Pons (tissue), 1 donor: ENCODE measurements at regions not wholly inside any gene's neighbourhood (a gene's known extent, or its start where the extent isn't known, plus 50 kb on each side); places are given as distances from the start of the nearest gene placed in this dataset.

Source experiments
- DNase-seq: peaks from one replicate; pipeline ENCODE4 v3.0.0-alpha.2; 2016; ENCODE audit warnings: low spot score

DNA sequence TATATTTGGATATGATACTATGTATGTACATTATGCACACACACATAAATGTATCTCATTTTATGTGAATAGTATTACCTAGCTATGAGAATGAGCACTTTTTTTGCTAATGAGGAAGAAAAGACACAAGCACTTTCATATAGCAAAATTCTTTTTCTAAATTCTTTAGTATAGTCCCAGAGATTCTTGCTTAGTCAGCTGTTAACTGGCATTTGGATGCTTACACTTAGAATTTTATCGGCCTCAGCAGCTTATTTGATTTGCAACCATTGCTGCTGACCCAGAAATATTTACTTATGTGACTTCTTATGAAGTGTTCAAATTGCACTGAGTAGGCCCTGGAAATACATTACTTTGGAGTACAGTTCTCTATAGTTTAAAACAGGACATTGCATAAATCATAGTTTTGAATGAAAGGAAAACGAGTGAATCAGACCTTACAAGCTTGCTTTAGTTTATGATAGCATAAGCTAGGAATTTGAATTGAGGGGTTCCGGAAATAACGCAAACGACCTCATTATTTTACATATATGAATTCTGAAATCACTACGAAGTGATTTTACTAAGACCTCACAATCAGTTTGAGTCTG lies 653.9 kb upstream of the NEGR1 start:
- DNase-seq, result no peak

DNA sequence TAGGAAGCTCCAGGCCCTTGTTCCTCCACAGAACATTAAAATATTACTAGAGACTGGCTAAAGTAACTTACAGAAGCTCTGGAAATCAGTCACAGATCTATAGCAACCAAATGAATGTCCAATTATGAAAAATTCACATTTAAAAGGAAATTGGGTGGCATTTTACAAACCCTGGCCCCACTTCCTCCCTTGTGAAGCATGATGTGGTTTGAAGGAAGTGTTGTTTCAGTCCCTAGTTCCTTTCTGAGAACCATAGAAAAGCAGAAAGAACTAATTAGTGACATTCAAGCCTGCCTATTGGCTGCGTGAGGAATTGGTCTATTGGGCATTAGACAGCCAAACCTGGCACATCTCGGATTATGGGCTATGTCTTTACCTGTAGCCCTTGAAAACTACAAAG lies 649.7 kb upstream of the NEGR1 start:
- no peak for DNase-seq

DNA sequence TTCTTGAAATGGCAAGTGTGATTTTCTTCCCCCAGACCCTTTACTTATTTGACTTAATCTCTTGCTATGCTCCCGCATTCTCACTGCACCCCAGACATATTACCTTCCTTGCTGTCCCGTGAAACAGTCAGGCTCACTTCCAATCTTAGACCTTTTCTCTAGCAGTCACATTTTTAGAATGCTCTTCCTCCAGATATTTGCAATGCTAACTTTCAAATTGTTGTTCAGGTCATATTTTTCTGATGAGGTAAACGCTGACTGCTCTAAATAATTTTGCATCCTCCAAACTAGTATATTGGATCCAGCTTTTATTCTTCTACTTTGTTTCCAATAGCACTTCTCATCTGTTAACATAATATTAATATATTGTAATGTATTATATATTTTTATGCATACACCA lies 648.2 kb upstream of the NEGR1 start:
- DNase-seq, result no peak

DNA sequence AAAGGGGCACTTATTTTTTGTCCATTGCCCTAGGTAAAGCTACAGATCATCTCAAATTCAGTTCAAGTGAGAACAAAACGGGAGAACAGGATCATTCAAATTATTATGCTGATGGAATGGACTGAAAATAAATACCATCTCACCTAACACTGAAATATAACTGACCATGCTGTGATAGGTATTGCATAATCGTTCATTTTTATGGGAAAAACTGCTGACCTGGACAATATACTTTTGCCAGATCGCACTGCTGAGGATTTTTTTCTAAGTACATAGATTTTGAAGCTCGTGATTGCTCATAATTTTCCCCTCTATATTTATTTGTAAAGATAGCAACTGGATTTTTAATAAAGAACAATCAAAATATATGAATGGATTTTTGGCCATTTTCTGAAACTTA lies 636.6 kb upstream of the NEGR1 start:
- DNase-seq, result no peak

- DNase-seq, result no peak
These were observed 635.6 kb upstream of the NEGR1 start for GRCh38 chr1:72917920-72918319.

GRCh38 chr1:72915581-72915980 lies 633.2 kb upstream of the NEGR1 start:
- DNase-seq, result no peak

DNA sequence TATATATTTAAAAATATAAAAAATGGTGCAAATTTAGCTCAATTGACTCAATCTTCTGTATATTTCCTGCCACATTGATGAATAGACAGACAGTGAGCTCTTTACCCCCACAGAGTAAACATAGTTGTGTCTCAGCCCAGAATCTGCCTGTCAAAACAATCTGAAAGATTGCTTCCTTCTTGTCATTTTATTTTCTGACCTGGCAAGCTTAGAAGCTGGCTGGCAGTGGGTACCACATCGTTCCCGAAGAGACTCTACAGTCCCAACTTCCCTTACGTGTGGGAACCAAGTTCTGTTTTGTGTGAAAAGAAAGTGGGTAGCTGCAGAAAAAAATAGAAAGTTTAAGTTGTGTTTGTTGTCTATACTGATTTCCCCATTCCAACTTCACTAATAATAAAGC lies 629.3 kb upstream of the NEGR1 start:
- DNase-seq, result no peak

GRCh38 chr1:72896256-72896655 lies 613.9 kb upstream of the NEGR1 start:
- DNase-seq, result no peak

GRCh38 chr1:72892461-72892860 lies 610.1 kb upstream of the NEGR1 start:
- no peak for DNase-seq

GRCh38 chr1:72891976-72892375 lies 609.6 kb upstream of the NEGR1 start:
- no peak for DNase-seq

GRCh38 chr1:72885841-72886240 lies 603.5 kb upstream of the NEGR1 start:
- no peak for DNase-seq

DNA sequence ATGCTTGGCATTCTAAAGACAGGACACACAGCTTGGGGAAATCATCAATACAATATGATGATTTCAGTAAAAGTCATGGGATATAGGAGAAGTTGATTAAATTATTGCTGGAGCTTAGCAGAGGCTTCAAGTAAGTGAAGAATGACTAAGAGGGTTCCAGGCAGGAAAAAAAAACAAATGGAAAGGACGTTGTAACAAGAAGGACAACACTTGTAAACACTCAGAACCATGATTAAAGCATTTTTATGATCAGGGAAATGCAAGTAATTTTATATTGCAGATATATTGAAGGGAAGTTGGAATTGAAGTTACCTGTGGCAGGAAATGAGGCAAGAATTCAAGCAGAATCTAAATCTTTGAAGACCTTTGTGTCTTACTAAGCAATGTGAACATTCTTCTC lies 602.7 kb upstream of the NEGR1 start:
- DNase-seq, result no peak

DNA sequence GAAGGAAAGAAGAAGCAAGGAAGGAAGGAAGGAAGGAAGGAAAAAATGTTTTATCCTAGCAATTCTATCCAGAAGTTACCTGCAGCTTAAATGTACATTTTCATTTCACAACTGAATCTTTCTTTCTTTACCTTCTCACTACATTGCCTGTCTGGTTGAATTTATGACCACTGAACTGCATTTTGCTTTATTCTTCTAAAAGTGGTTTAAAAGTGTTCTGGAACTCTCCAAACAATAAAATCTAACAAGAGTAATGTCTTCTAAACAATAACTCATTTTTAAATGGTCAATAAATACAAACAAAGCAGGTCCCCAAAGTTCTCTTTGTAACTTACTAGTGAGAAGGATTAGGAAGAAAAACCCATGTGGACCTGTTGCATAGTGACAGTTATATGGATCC lies 587.5 kb upstream of the NEGR1 start:
- no peak for DNase-seq

GRCh38 chr1:72869441-72869840 lies 587.1 kb upstream of the NEGR1 start:
- no peak for DNase-seq

DNA sequence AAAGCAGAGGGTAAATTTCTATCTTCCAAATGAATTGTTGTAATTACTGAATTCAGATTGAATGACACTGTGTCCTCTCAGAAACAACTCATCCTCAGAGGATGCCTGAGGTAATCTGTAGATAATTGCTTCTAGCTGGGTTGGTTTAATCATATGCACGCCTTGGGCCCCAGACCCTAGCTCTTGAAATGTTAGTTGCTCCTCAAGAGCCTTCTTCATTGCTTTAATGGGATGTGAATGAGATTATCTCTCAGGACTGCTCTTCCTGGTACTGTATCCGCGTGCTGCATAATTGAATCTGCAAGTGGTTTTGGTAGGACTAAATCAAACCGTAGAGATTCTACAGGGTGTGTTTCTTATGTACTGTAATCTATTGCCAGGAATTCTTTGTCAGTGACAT lies 569.3 kb upstream of the NEGR1 start:
- DNase-seq, result no peak

DNA sequence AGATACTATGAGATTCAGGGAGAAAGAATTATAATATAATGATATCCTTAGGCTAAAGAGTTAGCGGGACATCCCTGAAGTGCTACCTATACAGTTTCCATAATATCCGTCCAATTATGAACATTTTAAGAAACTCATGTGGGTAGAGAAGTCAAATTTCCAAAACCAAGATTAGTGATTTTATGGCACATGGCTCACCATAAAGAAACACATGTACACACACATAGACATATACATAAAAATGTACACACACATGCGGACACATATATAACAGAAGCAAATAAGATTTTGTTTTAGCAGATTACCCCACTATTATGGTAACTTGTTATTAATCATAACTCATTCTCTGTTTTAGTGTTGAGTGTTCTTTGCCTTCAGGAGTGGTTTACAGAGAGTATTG lies 566.7 kb upstream of the NEGR1 start:
- no peak for DNase-seq

DNA sequence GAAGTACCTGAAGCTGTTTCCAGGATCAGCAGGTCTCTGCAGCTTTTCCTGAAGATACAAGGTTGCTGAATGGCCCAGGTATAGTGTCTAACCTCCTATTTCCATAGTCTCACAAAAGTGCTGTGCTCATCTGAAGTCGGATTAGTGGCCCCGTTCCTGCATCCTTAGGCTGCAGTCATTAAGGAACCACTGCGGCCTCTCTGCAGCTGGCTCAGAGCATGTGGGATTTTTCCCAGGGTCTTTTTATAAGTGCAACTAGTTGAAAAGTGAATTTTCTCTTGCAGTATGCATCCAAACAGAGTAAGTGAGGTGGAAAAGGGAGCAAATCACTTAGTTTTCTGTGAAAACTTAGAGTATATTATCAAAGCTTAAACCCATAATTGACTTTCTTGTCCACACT lies 565.3 kb upstream of the NEGR1 start:
- DNase-seq, result no peak

GRCh38 chr1:72846476-72847278 lies 564.3 kb upstream of the NEGR1 start:
- no peak for DNase-seq

GRCh38 chr1:72845981-72846380 lies 563.6 kb upstream of the NEGR1 start:
- no peak for DNase-seq

DNA sequence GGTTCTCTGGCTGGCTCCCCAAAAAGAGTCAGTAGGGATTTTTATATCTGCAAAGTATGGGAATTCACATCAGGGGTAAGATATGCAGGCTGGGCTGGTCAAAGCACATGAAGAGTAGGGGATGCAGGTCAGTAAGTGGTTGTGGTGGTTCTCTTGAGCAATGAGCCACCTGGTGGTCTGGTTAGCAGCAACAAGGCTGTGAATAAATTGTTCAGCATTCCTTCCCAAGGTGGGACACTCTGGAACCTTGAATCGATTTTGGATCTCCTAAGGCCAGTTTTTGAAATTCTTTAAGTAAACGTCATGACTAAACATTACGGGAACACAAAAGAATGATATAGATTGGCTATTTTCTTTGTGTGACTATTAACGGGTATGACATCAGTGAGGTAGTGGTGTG lies 563.0 kb upstream of the NEGR1 start:
- peak; percentile 17 for DNase-seq

DNA sequence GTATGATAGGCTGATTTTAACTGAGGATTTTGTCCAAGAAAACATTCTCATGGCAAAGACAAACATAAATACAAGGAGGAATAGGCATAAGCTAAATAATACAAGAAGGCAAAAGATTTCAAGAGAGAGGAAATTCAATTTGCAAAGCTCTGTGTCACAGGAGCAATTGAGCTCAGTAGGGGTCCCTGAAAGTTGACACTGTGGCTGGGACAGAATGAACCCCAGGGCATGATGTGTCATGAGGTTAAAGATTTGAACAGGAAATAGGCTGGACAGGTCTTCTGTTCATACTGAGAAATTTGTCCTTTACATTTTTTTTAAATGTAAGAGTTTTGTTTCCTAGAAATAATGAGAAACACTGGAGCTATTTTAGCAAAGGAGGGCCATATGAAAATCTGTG lies 555.4 kb upstream of the NEGR1 start:
- DNase-seq, result no peak

GRCh38 chr1:72830606-72831390 lies 548.5 kb upstream of the NEGR1 start:
- DNase-seq, result no peak

- DNase-seq, result no peak
These were observed 544.9 kb upstream of the NEGR1 start for GRCh38 chr1:72827278-72827677.
